Endothelial cell of umbilical vein (primary cell): ENCODE measurements at regions not wholly inside any gene's neighbourhood (a gene's known extent, or its start where the extent isn't known, plus 50 kb on each side); places are given as distances from the start of the nearest gene placed in this dataset.

Source experiments
- EZH2 ChIP-seq: IDR thresholded peaks from 2 replicates; pipeline ENCODE4 v1.6.1; 2012; ENCODE audit warnings: borderline replicate concordance, low read depth, mild to moderate bottlenecking, moderate library complexity, low read length, inconsistent platforms; ENCODE audit not compliant: severe bottlenecking
- GATA2 ChIP-seq: IDR thresholded peaks from 2 replicates; pipeline ENCODE4 v1.7.0; 2011; ENCODE audit warnings: low read depth, mild to moderate bottlenecking, moderate library complexity, mixed read lengths, low read length; ENCODE audit not compliant: insufficient read length, insufficient read depth
- JUN ChIP-seq: IDR thresholded peaks from 2 replicates; pipeline ENCODE4 v1.6.1; 2011; ENCODE audit warnings: borderline replicate concordance, low read depth; ENCODE audit not compliant: insufficient read length, insufficient read depth
- MAX ChIP-seq: IDR thresholded peaks from 2 replicates; pipeline ENCODE4 v1.6.1; 2011; ENCODE audit not compliant: insufficient read depth, insufficient read length
- MYC ChIP-seq: IDR thresholded peaks from one replicate; pipeline ENCODE4 v1.6.1; 2011; ENCODE audit warnings: mild to moderate bottlenecking, low read depth, low read length
- POLR2A ChIP-seq: IDR thresholded peaks from 2 replicates; pipeline ENCODE4 v1.6.1; 2012; ENCODE audit warnings: low read depth, mild to moderate bottlenecking, control low read depth, low read length
- POLR2AphosphoS5 ChIP-seq: IDR thresholded peaks from 2 replicates; pipeline ENCODE4 v1.6.1; 2012; ENCODE audit warnings: low read depth, mild to moderate bottlenecking, control low read depth, low read length, moderate library complexity; ENCODE audit not compliant: insufficient read depth
- TF ChIP-seq, protein P1 (sequence below), 2 donors: IDR thresholded peaks; 1 replicate in 1 of 2; 2 replicates in 1 of 2; pipeline ENCODE4 v1.5.1; 2011; ENCODE audit warnings: low read length in 2 of 2, mild to moderate bottlenecking in 2 of 2, moderate library complexity in 2 of 2, control low read depth in 1 of 2, inconsistent platforms in 1 of 2, low read depth in 1 of 2; ENCODE audit not compliant: insufficient read depth in 1 of 2; ENCODE audit errors: extremely low read depth in 1 of 2

- TF ChIP-seq POLR2AphosphoS5 (no peak), MAX (no peak), POLR2A (no peak), EZH2 (no peak), GATA2 (no peak), MYC (no peak), JUN (no peak)
- TF ChIP-seq, protein P1, sequence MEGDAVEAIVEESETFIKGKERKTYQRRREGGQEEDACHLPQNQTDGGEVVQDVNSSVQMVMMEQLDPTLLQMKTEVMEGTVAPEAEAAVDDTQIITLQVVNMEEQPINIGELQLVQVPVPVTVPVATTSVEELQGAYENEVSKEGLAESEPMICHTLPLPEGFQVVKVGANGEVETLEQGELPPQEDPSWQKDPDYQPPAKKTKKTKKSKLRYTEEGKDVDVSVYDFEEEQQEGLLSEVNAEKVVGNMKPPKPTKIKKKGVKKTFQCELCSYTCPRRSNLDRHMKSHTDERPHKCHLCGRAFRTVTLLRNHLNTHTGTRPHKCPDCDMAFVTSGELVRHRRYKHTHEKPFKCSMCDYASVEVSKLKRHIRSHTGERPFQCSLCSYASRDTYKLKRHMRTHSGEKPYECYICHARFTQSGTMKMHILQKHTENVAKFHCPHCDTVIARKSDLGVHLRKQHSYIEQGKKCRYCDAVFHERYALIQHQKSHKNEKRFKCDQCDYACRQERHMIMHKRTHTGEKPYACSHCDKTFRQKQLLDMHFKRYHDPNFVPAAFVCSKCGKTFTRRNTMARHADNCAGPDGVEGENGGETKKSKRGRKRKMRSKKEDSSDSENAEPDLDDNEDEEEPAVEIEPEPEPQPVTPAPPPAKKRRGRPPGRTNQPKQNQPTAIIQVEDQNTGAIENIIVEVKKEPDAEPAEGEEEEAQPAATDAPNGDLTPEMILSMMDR (IDR thresholded peaks at IDR 0.05; ENCODE audit: extremely low read depth in 1 of 2, insufficient read depth in 1 of 2, low read depth in 1 of 2, low read length in 2 of 2) = no peak
Observed at GRCh38 chr3:95826419-95826818, 988.0 kb upstream of the EPHA6 start.
